ENCODE measurements at regions not wholly inside any gene's neighbourhood (a gene's known extent, or its start where the extent isn't known, plus 50 kb on each side); places are given as distances from the start of the nearest gene placed in this dataset.

- no peak for TF ChIP-seq SPI1 (IDR thresholded peaks at IDR 0.05; ENCODE audit: borderline replicate concordance, low read depth, low read length)
- no peak for TF ChIP-seq ZBTB17 (CRISPR knock-in tag; IDR thresholded peaks at IDR 0.05)
- TF ChIP-seq TBP (optimal IDR thresholded peaks at IDR 0.05; ENCODE audit: low read depth, low read length), result no peak
- TF ChIP-seq TCF7L2 (IDR thresholded peaks at IDR 0.05; ENCODE audit: low read depth, low read length), result no peak
- no peak for TF ChIP-seq PHTF2 (CRISPR knock-in tag; IDR thresholded peaks at IDR 0.05)
- TF ChIP-seq, protein P1, sequence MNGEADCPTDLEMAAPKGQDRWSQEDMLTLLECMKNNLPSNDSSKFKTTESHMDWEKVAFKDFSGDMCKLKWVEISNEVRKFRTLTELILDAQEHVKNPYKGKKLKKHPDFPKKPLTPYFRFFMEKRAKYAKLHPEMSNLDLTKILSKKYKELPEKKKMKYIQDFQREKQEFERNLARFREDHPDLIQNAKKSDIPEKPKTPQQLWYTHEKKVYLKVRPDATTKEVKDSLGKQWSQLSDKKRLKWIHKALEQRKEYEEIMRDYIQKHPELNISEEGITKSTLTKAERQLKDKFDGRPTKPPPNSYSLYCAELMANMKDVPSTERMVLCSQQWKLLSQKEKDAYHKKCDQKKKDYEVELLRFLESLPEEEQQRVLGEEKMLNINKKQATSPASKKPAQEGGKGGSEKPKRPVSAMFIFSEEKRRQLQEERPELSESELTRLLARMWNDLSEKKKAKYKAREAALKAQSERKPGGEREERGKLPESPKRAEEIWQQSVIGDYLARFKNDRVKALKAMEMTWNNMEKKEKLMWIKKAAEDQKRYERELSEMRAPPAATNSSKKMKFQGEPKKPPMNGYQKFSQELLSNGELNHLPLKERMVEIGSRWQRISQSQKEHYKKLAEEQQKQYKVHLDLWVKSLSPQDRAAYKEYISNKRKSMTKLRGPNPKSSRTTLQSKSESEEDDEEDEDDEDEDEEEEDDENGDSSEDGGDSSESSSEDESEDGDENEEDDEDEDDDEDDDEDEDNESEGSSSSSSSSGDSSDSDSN (IDR thresholded peaks at IDR 0.05; ENCODE audit: borderline replicate concordance in 1 of 2, low read depth in 2 of 2, low read length in 2 of 2), result no peak
- TF ChIP-seq NFE2L1 (tag; IDR thresholded peaks at IDR 0.05; ENCODE audit: borderline replicate concordance, low read depth), result no peak
- no peak for TF ChIP-seq ZNF217 (CRISPR knock-in tag; IDR thresholded peaks at IDR 0.05)
- no peak for TF ChIP-seq ZNF766 (CRISPR knock-in tag; conservative IDR thresholded peaks at IDR 0.05)
- TF ChIP-seq ZNF274 (IDR thresholded peaks at IDR 0.05; ENCODE audit: borderline replicate concordance, low read depth, low read length), result no peak
- TF ChIP-seq ATF2 (CRISPR knock-in tag; IDR thresholded peaks at IDR 0.05), result no peak
- no peak for TF ChIP-seq HCFC1 (IDR thresholded peaks at IDR 0.05; ENCODE audit: low read depth, low read length)
- TF ChIP-seq ZNF263 (CRISPR knock-in tag; IDR thresholded peaks at IDR 0.05; ENCODE audit: borderline replicate concordance), result no peak
These were observed 432.3 kb upstream of the ARRDC4 start for GRCh38 chr15:97528238-97528637.

All from K562 (cell line).